ENCODE measurements at regions not wholly inside any gene's neighbourhood (a gene's known extent, or its start where the extent isn't known, plus 50 kb on each side); places are given as distances from the start of the nearest gene placed in this dataset.
A peak's percentile ranks its signal among the peaks of the same experiment; 100 is the strongest.

DNA sequence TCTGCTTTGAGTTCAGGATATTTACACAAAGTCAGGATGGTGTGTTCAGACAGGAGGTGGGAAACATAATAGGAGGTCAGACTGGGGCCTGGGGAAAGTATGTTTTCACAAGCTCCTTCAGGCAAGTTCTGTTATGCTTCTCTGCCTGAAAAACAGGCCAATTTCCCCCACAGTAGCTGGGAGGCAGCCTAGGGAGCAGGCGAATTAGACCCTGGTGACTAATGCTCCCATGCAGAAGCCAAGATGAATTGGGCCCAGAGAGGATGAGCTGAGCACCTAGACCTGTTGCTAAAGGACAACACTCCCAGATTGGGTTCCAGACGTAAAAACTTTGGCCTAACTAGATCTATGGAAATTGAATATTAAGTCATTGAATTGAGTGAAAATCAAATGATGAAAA is 142.2 kb upstream of the MAP3K7 start:
- no peak for DNase-seq

DNA sequence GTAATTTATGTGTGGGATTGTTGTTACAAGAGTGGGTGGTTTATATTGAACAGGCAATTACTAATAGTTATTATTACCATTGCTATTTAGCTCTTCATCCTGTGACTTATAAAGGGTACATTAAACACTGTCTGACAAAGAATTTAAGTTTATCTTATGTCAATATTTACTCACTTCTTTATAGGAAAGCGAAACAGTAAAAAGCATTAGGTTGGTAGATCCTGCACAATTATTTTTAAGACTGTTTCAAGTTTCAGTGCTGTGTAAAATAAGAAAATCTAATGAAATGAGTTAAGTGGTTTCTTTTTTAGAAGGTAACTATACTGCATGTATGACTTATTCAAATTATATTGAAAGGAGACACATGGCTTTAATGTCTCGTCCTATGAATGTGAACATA is 135.8 kb upstream of the MAP3K7 start:
- DNase-seq, result no peak

DNA sequence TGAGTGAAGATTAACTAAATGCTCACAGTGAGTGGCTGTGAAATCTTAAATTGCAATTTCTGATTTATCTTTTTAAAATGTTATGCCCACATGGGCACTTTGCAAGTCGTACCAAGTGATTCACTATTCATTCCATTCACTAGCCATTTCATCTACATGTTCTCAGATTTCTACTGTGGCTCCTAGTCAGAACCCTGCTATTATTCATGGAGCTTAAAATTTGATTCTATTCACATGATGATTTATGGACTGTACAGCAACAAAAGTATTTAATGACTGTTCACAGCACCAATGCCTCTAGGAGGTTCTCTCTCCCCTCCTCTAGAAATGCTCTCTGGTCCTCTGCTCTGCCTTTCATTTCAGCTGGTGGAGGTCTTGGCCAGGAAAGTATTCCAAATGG is 133.5 kb upstream of the MAP3K7 start:
- DNase-seq, result no peak

DNA sequence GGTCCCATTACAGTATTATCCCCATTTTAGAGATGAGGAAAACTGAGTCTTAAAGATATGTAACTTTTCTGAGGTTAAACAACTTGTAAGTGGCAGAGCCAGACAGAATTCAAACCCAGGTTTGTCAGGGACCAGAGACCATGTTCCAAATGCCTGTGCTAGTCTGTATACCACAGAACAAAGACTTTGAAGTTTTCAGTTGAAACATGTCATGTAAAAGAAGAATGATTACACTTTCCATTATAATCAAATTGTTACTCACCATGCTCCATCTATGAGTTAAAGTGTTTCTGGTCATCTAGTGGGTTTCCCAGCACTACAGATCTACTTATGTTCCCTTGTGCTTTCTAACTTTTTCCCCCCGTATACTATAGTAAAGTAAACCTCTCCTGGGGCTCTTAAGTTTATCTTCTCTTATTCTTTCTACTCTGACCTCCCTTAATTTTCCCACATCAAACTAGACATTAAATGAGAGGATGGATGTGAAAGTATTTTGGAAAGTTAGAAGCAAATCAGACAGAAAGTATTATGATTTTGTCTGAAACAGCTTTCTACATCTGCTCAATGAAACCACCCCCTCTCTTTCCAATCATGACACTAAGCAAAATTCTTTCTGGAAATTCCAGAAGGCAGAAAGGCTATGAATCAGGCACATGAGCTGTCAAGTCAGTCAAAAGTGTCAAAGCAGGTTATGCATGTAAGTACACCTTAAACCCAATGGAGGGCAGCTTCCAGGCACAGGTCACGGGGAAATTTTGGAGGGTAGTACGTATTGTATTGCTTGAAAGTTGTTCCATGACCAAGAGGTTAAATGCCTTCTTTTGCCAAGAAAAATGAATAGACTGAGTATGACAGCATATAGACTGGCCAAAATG is 132.7 kb upstream of the MAP3K7 start:
- no peak for DNase-seq

DNA sequence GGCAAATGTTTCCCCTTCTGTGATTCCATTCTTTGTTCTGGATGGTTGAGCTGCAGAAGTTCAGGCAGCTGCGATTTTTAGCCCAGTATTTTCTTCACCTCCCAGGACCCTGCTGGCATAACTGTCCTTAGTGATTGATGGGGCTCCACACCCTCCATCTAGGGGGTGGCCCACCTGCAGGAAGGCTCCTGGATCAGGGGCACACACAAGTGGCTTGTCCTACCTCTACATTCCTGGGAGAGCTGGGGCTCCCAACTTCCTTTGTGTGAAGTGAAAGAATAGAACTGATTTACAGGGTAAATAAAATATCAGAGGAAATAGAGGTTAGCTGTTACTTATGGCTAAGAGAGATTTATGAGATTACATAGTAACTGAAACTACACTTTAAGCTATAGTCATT is 129.5 kb upstream of the MAP3K7 start:
- DNase-seq, result no peak

DNA sequence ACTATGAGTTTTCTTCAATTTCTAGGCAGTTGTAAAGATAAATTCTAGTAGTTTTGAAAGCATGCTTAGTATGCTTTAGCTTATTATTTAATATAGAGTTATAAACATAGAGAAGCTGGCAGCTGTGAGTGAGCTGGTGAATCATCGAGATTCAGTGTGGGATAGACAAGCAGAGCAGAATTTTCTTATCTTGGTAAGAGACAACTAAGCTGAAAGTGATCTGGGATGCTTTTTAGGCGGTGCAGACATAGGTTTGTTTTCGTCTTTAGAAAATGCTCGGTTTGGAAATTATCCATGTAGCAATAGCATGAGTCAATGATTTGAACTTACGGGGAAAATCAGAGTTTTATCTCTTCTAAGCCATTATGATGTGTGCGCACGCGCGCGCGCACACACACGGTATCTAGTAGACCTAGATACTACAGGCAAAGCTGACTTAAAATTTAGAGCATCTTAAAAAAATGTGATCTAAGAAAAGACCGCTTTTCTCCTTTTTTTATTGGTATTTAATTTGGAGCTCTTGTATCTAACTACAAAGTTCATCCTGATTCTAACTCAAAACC is 128.3 kb upstream of the MAP3K7 start:
- DNase-seq, result no peak

DNA sequence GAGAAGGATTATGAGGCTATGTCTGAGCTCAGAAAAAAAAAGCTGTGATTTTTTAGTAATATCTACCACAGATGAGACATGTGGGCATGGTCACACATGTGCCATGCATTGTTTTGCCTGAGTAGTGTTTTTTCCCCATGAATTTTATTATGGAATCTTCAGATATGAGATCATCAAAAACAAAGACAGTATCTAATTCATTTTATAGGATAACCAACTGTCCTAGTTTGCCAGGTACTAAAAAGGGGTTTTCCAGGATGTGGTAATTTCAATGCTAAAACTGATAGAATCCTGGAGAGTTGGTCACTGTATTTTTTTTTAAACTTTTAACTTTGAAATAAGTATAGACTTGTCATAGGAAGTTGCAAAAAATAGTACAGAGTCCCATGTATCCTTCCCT is 127.4 kb upstream of the MAP3K7 start:
- no peak for DNase-seq

DNA sequence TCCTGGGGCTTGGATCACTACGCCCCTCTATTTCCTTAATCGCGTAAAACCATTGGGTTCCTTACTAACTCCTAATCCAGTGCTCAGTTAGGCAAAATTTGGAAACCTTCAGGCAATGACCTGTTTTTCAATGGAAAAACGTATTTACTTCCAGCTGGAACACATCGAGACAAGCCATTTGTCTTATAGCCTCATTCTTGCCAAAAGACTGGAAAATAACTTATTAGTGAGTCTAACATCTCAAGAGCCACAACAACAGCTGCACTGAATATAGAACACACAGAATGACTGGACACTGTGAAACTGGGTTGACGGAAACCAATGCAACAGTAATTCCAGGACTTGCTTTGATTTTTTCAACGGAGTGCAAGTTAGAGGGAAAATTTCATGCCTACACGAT is 125.2 kb upstream of the MAP3K7 start:
- DNase-seq, result peak; percentile 46 to 85 (median 69)

DNA sequence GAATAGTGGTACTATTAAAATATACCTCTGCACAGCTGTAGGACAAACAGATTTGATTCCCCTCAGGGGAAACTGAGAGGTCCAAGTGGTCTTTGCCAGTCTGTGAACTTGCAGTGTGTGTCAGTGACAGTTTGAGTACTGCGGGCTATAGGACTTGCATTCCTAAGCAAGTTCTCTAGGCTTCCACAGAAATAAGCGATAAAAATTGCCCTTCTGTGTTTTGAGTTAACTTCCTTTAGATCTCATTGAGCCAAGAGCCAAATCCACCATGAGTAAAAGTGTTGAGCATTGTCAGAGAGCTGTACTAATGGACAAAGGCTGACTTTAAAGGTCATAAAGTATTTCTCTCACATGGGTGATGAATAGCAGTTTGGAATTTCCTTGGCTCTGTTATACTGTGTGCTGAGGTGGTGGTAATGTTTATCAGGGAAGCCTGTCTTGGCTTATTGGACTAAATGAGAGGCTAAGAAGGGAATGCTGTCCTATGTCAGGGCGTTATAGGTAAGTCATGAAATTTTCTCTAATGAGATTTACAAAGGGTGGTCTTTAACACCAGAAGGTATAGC is 122.6 kb upstream of the MAP3K7 start:
- DNase-seq, result no peak

DNA sequence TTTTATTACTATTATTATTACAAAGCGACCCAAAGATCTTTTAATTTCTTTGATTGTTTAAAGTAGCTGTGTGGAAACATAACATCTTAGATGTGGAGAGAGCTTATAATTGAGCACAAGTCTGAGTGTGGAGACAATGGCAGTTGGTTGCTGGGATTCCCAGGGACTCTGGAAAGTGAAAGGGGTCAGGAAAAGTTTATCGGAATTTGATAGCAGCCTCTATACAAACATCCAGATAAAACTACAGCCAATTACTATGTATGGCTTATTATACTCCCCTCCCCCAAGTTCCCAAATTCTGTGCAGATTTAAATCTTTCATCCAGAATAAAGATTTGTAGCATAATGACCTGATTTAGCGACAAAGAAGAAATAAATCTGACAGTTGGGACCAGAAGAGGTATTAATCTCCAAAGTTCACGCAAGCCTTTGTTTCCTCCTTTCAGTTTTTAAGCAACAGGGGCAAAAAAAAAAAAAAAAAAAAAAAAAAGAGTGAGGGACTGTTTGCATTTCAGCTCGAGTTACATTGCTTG is 121.4 kb upstream of the MAP3K7 start:
- DNase-seq, result no peak

DNA sequence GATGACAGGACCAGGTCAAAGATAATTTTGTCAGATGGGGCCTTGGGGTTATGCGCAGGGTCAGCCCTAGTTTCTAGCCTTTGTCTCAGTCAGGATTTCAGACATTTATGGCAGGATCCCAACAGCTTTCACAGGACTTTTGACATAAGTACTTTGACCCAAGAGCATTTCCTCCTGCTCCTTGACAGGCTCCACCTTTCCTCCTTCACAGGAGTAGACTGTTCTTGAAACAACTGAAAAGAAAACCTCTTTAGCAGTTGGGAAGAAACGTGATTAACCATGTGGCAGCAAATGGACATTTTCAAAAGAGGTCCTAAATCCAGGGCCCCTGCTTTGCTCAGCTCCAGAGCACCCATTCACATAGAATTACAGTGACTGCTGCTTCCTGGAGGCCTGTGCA is 120.4 kb upstream of the MAP3K7 start:
- DNase-seq, result no peak

DNA sequence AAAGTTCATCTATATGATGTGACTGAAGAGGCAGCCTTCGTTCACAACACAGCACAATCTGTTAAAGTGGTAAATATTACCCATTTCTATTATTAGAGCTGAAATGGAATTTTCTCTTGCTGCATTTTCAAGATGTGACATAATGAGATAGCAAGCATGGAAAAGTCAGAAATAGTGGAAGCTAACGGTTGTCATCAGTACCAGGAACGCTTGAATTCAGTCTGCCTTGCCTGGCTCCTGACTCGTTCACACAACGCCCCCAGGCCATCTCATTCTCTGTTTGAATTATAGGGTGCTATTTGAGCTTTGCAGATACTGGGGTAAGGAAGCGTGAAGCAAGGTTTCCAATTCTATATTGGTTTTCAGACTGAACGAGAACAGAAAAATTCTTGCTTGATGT is 116.5 kb upstream of the MAP3K7 start:
- DNase-seq, result no peak

DNA sequence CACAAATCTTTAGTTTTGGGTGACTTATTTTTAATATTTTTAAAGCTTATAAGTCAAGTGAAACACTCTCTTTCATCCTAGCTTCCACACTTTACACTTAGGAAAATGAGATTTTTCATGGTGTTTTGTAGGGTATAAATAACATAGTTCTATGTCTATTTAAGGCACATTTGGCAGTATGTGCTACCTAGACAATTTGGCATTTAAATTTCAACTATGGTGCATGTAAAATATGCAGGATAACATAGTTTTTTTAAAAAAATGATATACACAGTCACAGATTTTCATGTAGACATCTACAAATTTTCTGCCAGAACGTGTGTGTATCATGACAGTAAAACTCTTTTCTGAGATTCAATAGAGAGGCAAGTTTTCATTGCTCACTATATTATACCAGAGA is 115.1 kb upstream of the MAP3K7 start:
- DNase-seq, result no peak

DNA sequence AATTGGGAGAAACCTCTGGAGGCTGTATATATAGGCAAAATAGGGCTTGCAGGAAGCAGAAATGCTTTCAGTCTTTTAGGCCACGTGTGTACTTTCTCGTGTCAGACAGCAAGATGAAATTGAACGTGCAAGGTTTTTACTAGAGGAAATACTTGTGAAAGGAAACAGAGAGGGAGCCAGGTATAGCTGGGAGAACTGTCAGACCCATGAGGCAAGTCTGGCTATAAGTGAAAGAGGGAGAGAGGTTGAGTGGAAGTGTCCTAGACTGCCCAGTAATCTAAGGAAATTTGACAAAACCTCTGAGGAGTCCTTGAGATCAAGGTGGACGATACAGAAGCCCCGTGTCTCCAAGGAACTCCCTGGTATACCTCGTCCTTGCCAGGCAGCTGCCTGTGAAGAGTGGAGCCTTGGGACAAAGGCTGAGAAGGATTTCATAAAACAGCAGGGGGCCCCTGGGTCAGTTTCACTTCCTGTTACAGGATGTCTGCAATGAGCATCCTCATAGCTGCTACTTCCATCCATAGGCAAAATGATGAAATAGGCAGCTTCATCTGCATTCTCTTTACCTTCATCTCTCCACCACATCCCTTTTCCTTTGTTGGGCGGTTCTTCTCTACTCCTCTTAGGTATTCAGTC is 114.4 kb upstream of the MAP3K7 start:
- DNase-seq, result no peak

DNA sequence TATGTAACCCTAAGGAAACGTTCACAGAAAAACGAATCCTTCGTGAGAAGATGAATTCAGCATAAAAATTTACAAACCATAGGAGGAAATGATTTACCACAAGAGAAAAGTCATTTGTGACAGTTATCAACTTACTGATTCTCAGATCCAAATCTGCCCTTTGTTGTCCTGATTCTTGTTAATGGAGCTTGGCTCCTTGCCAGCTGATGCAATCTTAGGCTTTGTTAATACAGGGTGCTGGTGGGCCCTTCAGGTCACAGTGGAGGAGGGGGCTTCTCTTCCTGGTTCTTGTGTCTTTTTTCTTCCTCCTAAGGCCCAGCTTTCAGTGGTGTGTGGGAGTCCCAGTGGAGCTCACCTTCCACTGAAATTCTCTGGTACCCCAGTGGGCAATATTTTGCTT is 108.4 kb upstream of the MAP3K7 start:
- no peak for DNase-seq

DNA sequence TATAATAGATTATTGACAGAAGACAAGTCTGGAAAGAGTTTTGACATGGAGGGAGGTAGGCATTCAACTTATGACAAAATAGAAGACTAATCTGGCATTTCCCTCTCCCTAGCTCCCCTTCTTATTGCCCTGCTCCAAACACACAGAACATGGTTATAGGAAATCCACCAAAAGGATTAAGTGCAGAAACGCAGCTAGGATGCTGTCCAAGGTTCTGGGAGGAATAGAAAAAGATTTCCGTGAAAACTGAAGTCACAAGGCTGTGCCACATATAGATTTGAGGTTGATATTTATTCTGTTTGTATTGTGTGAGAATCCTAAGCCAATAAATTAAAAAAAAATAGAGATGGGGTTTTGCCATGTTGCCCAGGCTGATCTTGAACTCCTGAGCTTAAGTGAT is 107.9 kb upstream of the MAP3K7 start:
- no peak for DNase-seq

DNA sequence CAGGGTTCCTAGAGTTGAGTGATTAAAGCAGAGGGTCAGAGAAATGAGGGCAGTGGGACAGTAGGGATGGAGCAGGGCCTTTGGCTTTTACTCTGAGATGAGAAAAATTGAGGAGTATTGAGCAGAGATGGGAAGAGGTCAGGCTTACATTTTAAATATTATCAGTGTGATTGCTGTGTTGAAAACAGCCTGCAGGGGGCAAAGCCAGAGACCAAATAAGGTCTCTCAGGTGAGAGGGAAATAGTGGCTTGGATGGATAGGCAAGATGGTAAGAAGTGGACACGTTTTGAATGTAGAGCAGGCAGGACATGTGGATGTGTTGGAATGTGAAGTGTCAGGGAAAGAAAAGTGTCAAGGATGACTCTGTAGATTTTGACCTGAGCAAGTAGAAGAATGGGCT is 105.0 kb upstream of the MAP3K7 start:
- no peak for DNase-seq

DNA sequence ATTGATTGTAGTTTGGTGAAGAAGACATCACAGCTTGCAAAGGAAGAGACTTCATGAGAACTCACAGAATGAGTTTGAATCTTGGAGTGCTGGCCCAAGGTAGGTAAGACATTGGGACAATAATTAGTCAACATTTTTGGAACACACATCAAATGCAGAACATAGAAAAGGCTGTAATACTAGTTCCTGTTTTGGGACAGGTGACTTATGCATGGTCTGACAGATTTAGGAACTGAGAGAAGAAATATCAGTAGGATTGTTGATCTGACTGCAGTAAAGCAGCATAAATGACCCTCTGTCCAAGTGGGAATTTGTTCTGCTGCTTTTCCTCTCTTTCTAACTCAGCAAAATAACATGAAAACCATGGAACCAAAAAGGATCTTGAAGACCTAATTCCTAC is 102.3 kb upstream of the MAP3K7 start:
- no peak for DNase-seq

DNA sequence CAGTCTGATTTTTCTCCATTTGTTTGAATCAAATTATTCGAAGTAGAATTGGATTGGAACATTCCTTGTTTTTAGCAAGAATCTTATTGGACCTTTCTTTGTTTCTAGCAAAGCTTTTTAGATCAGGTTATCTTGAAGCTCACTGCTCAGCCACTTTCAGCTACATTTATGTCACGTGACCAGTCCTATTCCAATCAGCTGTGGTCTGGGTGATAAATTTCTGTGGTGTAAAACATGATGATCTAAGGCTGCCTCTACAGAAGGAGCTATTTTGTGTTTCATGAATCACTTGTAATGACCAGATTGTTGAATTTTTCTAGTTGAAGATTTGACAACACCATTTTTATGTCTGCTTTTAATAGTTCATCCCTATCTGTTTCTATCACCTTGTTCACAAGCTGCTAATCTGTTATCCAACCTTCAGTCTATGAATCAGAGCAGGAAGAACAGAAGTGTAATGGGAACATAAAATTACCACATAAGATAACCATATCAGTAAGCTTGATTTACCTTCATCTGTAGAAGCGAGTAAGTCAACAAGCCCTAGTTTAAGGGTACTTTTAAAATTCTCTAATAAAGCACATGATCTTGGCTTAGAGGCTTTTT is 101.0 kb upstream of the MAP3K7 start:
- no peak for DNase-seq

DNA sequence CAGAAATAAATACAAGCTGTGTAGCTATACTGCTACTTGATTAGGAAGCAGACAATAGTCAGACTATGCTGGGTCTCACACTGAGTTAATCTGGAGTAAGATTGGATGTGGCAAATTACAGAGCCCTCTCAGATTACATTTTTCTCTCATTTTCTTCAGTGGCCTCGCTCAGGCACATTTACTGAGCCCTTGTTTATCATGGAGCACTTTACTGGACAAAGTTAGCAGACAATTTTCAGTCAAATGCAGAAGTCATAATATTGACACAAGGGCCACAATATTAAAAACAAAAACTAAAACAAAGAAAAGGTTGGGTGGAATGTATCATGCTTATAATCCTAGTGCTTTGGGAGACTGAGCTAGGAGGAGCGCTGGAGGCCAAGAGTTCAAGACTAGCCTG is 95.0 kb upstream of the MAP3K7 start:
- no peak for DNase-seq

DNA sequence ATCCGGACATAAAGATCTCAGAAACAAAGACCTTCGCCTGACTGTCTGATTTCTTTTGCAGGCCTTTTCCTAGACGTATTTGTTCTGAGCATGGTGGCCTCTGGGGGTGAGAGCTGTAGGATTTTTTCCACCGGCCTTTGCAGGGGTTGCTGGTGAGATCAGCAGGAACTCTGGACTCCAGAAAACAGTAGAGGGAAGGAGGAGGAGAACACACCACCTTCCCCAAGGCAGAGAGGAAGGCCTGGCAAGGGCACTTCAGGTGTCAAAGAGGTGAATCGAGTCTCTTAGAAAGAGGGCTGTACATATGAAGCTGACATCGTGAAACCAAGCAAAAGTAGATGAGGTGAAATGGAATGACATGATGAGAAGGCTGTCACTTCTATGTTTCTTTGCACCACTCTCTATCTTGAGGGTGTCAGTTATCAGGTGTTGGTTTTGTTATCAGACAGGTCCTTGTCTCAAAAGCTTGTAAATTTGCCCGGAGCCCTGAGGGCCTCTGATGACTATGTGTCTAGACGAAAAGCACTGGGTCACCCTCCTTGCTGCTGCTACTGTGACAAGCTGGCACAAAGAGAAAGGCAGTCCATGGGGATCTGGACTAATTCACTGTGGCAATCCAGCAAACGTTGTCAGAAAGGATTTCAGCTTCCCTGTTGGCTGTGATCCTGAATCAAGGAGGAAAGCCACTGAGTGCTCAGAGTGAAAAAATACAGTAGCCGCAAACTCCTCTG is 91.3 kb upstream of the MAP3K7 start:
- no peak for DNase-seq

DNA sequence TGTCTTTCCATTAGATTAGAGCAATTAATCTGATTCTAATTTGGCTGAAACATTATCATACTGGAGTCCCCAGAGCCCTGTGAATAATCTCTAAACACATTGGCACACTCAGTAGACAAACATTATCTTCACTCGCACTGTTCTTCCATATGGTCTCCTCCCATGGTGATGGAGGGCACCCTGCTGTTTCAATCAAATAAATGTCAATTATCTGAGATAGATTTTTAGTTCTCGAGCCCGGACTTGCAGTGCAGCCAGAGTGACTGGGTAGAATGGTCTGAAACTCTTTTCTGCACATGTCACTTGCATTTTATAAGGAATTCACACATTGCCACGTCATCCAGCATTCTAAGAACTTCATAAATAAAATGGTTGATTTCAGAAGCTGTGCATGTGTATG is 90.6 kb upstream of the MAP3K7 start:
- DNase-seq, result no peak
